SK-N-SH (cell line): ENCODE measurements at regions not wholly inside any gene's neighbourhood (a gene's known extent, or its start where the extent isn't known, plus 50 kb on each side); places are given as distances from the start of the nearest gene placed in this dataset.

Source experiments
- CTCF ChIA-PET: fragments of 300-600, 350-600 bp; formaldehyde crosslinking; extraction: SDS; loops from one replicate; lab custom pipeline; 2021; lab: Yijun Ruan, JAX
- POLR2A ChIA-PET: fragments of 350-600 bp; sonication (Branson Sonifier 250); formaldehyde crosslinking; extraction: SDS; loops from one replicate; lab custom pipeline; 2020; ENCODE audit warnings: antibody characterized with exemption, inconsistent platforms; lab: Yijun Ruan, JAX
- DNase-seq: peaks from one replicate; pipeline ENCODE4 v3.0.0; 2012
- H2AFZ ChIP-seq: fragments of 200-600 bp; sonication (generic); 2 replicates; pipeline ENCODE4 v1.8.1; 2016; ENCODE audit warnings: antibody characterized with exemption, mild to moderate bottlenecking, low read depth
- H3F3A ChIP-seq: fragments of 200-600 bp; sonication (generic); replicated peaks from 2 replicates; pipeline ENCODE3; 2016; ENCODE audit warnings: antibody characterized with exemption, mild to moderate bottlenecking; ENCODE audit not compliant: insufficient read depth
- H3K27ac ChIP-seq, 2 experiments: fragments of 200-500 bp in 1 of 2; fragments of 200-600 bp in 1 of 2; sonication (Bioruptor generic) in 1 of 2; sonication (generic), shearing (Covaris generic) in 1 of 2; 2 replicates each; pipeline versions ENCODE4 v1.5.1 to v1.6.1; 2014 to 2016; ENCODE audit warnings: low read depth in 2 of 2, inconsistent platforms in 1 of 2, low read length in 1 of 2, mild to moderate bottlenecking in 1 of 2, mixed read lengths in 1 of 2
- H3K27me3 ChIP-seq: fragments of 200-600 bp; sonication (generic), shearing (Covaris generic); 2 replicates; pipeline ENCODE4 v1.6.1; 2016; ENCODE audit warnings: mixed run types; ENCODE audit not compliant: insufficient read depth
- H3K36me3 ChIP-seq, 2 experiments: fragments of 200-500 bp in 1 of 2; fragments of 200-600 bp in 1 of 2; sonication (Bioruptor generic) in 1 of 2; sonication (generic) in 1 of 2; replicated peaks in 1 of 2; 2 replicates each; pipeline versions ENCODE3 to v1.5.1; 2014 to 2016; ENCODE audit warnings: low read length in 1 of 2, mild to moderate bottlenecking in 1 of 2; ENCODE audit not compliant: insufficient read depth in 2 of 2, control insufficient read depth in 1 of 2
- H3K4me1 ChIP-seq, 2 experiments: fragments of 200-500 bp in 1 of 2; fragments of 200-600 bp in 1 of 2; sonication (Bioruptor generic) in 1 of 2; sonication (generic), shearing (Covaris generic) in 1 of 2; 2 replicates each; pipeline versions ENCODE4 v1.5.1 to v1.6.1; 2014 to 2016; ENCODE audit warnings: low read depth in 1 of 2, low read length in 1 of 2, mixed run types in 1 of 2; ENCODE audit not compliant: insufficient read depth in 2 of 2, control insufficient read depth in 1 of 2
- H3K4me2 ChIP-seq: fragments of 200-600 bp; sonication (generic), shearing (Covaris generic); 2 replicates; pipeline ENCODE4 v1.6.1; 2017; ENCODE audit warnings: mixed run types
- H3K4me3 ChIP-seq, 2 experiments: fragments of 200-500 bp in 1 of 2; fragments of 200-600 bp in 1 of 2; sonication (Bioruptor generic) in 1 of 2; sonication (generic), shearing (Covaris generic) in 1 of 2; 2 replicates each; pipeline versions ENCODE4 v1.5.1 to v1.8.1; 2014 to 2016; ENCODE audit warnings: low read depth in 2 of 2, inconsistent platforms in 1 of 2, low read length in 1 of 2, mild to moderate bottlenecking in 1 of 2, mixed read lengths in 1 of 2, moderate library complexity in 1 of 2
- H3K79me2 ChIP-seq: fragments of 200-600 bp; sonication (generic); 2 replicates; pipeline ENCODE4 v1.8.1; 2017; ENCODE audit warnings: mild to moderate bottlenecking; ENCODE audit not compliant: insufficient read depth
- H3K9ac ChIP-seq: fragments of 200-600 bp; sonication (generic); 2 replicates; pipeline ENCODE4 v1.6.1; 2017; ENCODE audit warnings: mixed run types
- H3K9me2 ChIP-seq: fragments of 200-600 bp; sonication (generic); 2 replicates; pipeline ENCODE4 v1.6.1; 2017; ENCODE audit warnings: mixed run types
- H3K9me3 ChIP-seq: fragments of 200-600 bp; sonication (generic); 2 replicates; pipeline ENCODE4 v1.6.1; 2017; ENCODE audit warnings: mixed run types, mild to moderate bottlenecking, moderate library complexity
- H4K20me1 ChIP-seq: fragments of 200-600 bp; sonication (generic); 2 replicates; pipeline ENCODE4 v1.6.1; 2017; ENCODE audit warnings: mild to moderate bottlenecking, mixed run types; ENCODE audit not compliant: insufficient read depth
- FOXJ3 ChIP-seq: sonication (generic); formaldehyde crosslinking; IDR thresholded peaks from 2 replicates; pipeline ENCODE4 v1.5.1; 2020; ENCODE audit warnings: mild to moderate bottlenecking, missing genetic modification reagents
- GABPA ChIP-seq: IDR thresholded peaks from 2 replicates; pipeline ENCODE4 v1.4.0; 2012; ENCODE audit warnings: low read depth, mild to moderate bottlenecking
- GATA2 ChIP-seq: sonication (generic); formaldehyde crosslinking; IDR thresholded peaks from 2 replicates; pipeline ENCODE4 v1.5.0; 2020; ENCODE audit warnings: mild to moderate bottlenecking, missing genetic modification reagents
- IRF3 ChIP-seq: fragments of 150-350 bp; IDR thresholded peaks from 2 replicates; pipeline ENCODE4 v1.6.1; 2016; ENCODE audit warnings: mild to moderate bottlenecking, low read depth, low read length
- MEF2A ChIP-seq: IDR thresholded peaks from 2 replicates; pipeline ENCODE4 v1.4.0; 2012; ENCODE audit warnings: low read depth, borderline replicate concordance
- NFIC ChIP-seq: IDR thresholded peaks from 2 replicates; pipeline ENCODE4 v1.4.0; 2012; ENCODE audit warnings: borderline replicate concordance
- NRF1 ChIP-seq: IDR thresholded peaks from 2 replicates; pipeline ENCODE4 v1.6.1; 2012; ENCODE audit warnings: low read depth, mild to moderate bottlenecking, low read length
- POLR2AphosphoS5 ChIP-seq: IDR thresholded peaks from 2 replicates; pipeline ENCODE4 v1.6.1; 2012; ENCODE audit warnings: low read depth, low read length
- RAD21 ChIP-seq: IDR thresholded peaks from 2 replicates; pipeline ENCODE4 v1.6.1; 2012; ENCODE audit warnings: mild to moderate bottlenecking, low read length
- RFX5 ChIP-seq: IDR thresholded peaks from 2 replicates; pipeline ENCODE4 v1.6.1; 2012; ENCODE audit warnings: mild to moderate bottlenecking, improper control_type of control experiment, low read length
- TCF12 ChIP-seq: IDR thresholded peaks from 2 replicates; pipeline ENCODE4 v1.4.0; 2012
- TEAD4 ChIP-seq: IDR thresholded peaks from 2 replicates; pipeline ENCODE4 v1.4.0; 2012; ENCODE audit warnings: mild to moderate bottlenecking, borderline replicate concordance; ENCODE audit not compliant: insufficient read depth
- WGBS: methylation state at CpG from one replicate; pipeline ENCODE4 v1.1.6; 2017; ENCODE audit warnings: low lambda C conversion rate; 5-methylcytosine and 5-hydroxymethylcytosine counted together
- TF ChIP-seq, protein P1 (sequence below): fragments of 200-600 bp; sonication (generic); IDR thresholded peaks from 2 replicates; pipeline ENCODE4 v1.6.1; 2017; ENCODE audit warnings: antibody characterized with exemption, mild to moderate bottlenecking, moderate library complexity
- TF ChIP-seq, protein P2 (sequence below): IDR thresholded peaks from 2 replicates; pipeline ENCODE4 v1.6.1; 2012; ENCODE audit warnings: mild to moderate bottlenecking, low read depth, low read length, moderate library complexity
- TF ChIP-seq, protein P3 (sequence below): IDR thresholded peaks from 2 replicates; pipeline ENCODE4 v1.4.0; 2012; ENCODE audit warnings: low read depth

DNA sequence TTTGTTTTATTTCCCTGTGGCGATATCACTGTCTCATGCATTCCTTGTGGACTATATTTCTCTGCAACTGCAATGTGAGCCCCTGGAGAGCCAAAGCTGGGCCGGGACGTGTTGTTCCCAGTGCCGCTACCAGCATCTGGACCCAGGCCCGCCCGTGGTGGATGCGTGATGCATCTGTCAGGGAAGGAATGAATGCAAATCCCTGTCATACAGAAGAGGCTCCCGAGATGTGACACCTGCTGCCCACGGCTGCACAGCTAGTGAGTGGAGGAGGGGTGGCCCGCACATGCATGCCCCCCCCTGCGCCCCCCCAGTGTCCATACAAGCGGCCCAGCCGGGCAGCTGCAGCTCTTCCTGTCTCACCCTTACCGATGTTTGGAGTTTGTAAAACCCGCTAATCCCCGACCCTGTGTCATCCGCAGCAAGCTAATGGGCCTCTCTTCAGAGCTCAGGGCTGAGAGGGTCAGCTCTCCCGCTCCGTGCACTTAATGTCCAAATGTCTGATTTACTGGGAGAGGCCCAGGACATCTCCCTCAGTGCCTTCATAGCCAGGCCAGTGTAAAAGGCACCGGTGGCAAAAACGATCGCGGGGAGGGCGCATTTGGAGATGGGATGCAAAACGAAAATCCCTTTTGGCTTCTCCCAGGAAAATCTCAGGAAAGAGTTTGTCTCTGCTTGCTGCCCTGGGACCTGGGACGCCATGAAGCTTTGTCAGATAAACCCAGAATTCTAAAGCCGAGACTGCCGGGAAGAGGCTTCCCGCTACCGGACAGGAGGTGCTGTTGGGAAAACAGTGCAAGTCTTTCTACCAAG lies 91.8 kb downstream of the FOXL1 start:
- ChIA-PET POLR2A (no interaction called here), CTCF (no interaction called here)
- H2AFZ ChIP-seq: no peak overlapping the region
- no peak for DNase-seq
- no peaks in the 10 kb centered on the region for H3K27me3 ChIP-seq
- H3K4me3 ChIP-seq: no peak overlapping the region
- H3K9me3 ChIP-seq: no peaks in the 10 kb centered on the region
- 50% methylated on average over 25 of the region's 30 CpGs for WGBS
- no peak overlapping the region for H3K4me2 ChIP-seq
- H3K4me1 ChIP-seq: peaks cover 0 to 17% of the 10 kb centered on the region in 2 experiments; a peak in 2 of 4 replicates
- H3K79me2 ChIP-seq: 0 out of 2 replicates have a peak, but pooled peaks cover 4% of the 10 kb centered on the region
- H3K27ac ChIP-seq: no peak overlapping the region
- H3K36me3 ChIP-seq: no peaks in the 10 kb centered on the region
- H3K9ac ChIP-seq: no peak overlapping the region; the same call in 1 of the 2 replicates
- H3F3A ChIP-seq: peaks cover 26% of the 10 kb centered on the region
- no peaks in the 10 kb centered on the region for H4K20me1 ChIP-seq
- TF ChIP-seq TCF12: no peak
- no peaks in the 10 kb centered on the region for H3K9me2 ChIP-seq

DNA sequence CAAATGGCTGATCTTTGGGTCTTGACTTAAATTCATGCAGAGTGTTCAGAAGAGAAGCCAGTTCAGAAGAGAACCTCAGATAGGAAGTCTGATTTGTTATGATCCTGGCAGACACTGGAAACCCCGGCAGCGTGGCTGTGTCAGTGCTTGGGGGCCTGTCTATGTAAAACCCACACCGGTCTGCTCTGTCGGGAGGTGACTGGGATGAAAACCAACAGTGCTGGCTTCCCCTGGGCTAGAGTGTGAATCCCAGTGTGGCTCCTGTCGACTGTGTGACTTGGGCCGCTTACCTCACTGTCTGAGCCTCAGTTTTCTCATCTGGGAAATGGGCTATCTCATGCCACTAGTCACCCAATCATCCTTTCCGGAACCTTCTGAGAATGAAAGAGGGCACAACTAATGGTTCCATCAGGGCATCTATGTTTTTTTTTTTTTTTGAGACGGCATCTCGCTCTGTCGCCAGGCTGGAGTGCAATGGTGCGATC lies 92.4 kb downstream of the FOXL1 start:
- Histone ChIP-seq H3K9me2 (no peaks in the 10 kb centered on the region), H3K27ac (no peak overlapping the region), H3K4me3 (no peak overlapping the region), H3K79me2 (0 out of 2 replicates have a peak, but pooled peaks cover 4% of the 10 kb centered on the region), H3K4me2 (no peak overlapping the region), H3K36me3 (no peaks in the 10 kb centered on the region), H2AFZ (no peak overlapping the region), H3F3A (peaks cover 26% of the 10 kb centered on the region), H3K9me3 (no peaks in the 10 kb centered on the region), H3K4me1 (peaks cover 0 to 18% of the 10 kb centered on the region in 2 experiments; a peak in 1 of 4 replicates)
- no peak for DNase-seq
- CTCF ChIA-PET: no interaction called here
- POLR2A ChIA-PET: no interaction called here
- WGBS: 69% methylated on average over 7 of the region's 11 CpGs
- TF ChIP-seq NFIC (no peak), GABPA (no peak), TCF12 (no peak), NRF1 (no peak), IRF3 (no peak), RFX5 (no peak), MEF2A (no peak), GATA2 (CRISPR knock-in tag) (no peak), RAD21 (no peak), FOXJ3 (CRISPR knock-in tag) (no peak), TEAD4 (no peak), POLR2AphosphoS5 (no peak)
- TF ChIP-seq, protein P1, sequence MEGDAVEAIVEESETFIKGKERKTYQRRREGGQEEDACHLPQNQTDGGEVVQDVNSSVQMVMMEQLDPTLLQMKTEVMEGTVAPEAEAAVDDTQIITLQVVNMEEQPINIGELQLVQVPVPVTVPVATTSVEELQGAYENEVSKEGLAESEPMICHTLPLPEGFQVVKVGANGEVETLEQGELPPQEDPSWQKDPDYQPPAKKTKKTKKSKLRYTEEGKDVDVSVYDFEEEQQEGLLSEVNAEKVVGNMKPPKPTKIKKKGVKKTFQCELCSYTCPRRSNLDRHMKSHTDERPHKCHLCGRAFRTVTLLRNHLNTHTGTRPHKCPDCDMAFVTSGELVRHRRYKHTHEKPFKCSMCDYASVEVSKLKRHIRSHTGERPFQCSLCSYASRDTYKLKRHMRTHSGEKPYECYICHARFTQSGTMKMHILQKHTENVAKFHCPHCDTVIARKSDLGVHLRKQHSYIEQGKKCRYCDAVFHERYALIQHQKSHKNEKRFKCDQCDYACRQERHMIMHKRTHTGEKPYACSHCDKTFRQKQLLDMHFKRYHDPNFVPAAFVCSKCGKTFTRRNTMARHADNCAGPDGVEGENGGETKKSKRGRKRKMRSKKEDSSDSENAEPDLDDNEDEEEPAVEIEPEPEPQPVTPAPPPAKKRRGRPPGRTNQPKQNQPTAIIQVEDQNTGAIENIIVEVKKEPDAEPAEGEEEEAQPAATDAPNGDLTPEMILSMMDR: no peak
- TF ChIP-seq, protein P2, sequence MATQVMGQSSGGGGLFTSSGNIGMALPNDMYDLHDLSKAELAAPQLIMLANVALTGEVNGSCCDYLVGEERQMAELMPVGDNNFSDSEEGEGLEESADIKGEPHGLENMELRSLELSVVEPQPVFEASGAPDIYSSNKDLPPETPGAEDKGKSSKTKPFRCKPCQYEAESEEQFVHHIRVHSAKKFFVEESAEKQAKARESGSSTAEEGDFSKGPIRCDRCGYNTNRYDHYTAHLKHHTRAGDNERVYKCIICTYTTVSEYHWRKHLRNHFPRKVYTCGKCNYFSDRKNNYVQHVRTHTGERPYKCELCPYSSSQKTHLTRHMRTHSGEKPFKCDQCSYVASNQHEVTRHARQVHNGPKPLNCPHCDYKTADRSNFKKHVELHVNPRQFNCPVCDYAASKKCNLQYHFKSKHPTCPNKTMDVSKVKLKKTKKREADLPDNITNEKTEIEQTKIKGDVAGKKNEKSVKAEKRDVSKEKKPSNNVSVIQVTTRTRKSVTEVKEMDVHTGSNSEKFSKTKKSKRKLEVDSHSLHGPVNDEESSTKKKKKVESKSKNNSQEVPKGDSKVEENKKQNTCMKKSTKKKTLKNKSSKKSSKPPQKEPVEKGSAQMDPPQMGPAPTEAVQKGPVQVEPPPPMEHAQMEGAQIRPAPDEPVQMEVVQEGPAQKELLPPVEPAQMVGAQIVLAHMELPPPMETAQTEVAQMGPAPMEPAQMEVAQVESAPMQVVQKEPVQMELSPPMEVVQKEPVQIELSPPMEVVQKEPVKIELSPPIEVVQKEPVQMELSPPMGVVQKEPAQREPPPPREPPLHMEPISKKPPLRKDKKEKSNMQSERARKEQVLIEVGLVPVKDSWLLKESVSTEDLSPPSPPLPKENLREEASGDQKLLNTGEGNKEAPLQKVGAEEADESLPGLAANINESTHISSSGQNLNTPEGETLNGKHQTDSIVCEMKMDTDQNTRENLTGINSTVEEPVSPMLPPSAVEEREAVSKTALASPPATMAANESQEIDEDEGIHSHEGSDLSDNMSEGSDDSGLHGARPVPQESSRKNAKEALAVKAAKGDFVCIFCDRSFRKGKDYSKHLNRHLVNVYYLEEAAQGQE: no peak
- TF ChIP-seq, protein P3, sequence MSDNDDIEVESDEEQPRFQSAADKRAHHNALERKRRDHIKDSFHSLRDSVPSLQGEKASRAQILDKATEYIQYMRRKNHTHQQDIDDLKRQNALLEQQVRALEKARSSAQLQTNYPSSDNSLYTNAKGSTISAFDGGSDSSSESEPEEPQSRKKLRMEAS: no peak
- TF ChIP-seq, all 33 proteins: peak for 0
- no peaks in the 10 kb centered on the region for H3K27me3 ChIP-seq
- H3K9ac ChIP-seq: no peak overlapping the region; the same call in 1 of the 2 replicates
- no peaks in the 10 kb centered on the region for H4K20me1 ChIP-seq
